SK-N-SH (cell line): ENCODE measurements at regions not wholly inside any gene's neighbourhood (a gene's known extent, or its start where the extent isn't known, plus 50 kb on each side); places are given as distances from the start of the nearest gene placed in this dataset.

Experiments
- EZH2phosphoT487 ChIP-seq: fragments of 200-600 bp; sonication (generic); IDR thresholded peaks from 2 replicates; pipeline ENCODE4 v1.6.1; 2017; ENCODE audit warnings: low read depth, mixed run types, mild to moderate bottlenecking, antibody characterized with exemption, moderate library complexity, borderline replicate concordance
- GATA2 ChIP-seq: sonication (generic); formaldehyde crosslinking; IDR thresholded peaks from 2 replicates; pipeline ENCODE4 v1.5.0; 2020; ENCODE audit warnings: mild to moderate bottlenecking, missing genetic modification reagents
- NRF1 ChIP-seq: IDR thresholded peaks from 2 replicates; pipeline ENCODE4 v1.6.1; 2012; ENCODE audit warnings: low read depth, mild to moderate bottlenecking, low read length
- POLR2AphosphoS5 ChIP-seq: IDR thresholded peaks from 2 replicates; pipeline ENCODE4 v1.6.1; 2012; ENCODE audit warnings: low read depth, low read length
- TAF1 ChIP-seq: IDR thresholded peaks from 2 replicates; pipeline ENCODE4 v1.6.1; 2012; ENCODE audit warnings: low read depth, mild to moderate bottlenecking, low read length, moderate library complexity, borderline replicate concordance
- USF2 ChIP-seq: fragments of 150-350 bp; IDR thresholded peaks from 2 replicates; pipeline ENCODE4 v1.6.1; 2017; ENCODE audit warnings: antibody characterized with exemption, low read length, low read depth, borderline replicate concordance
- TF ChIP-seq, protein P1 (sequence below): IDR thresholded peaks from 2 replicates; pipeline ENCODE4 v1.6.1; 2012; ENCODE audit warnings: mild to moderate bottlenecking, low read depth, low read length, moderate library complexity
- TF ChIP-seq, protein P2 (sequence below): fragments of 200-600 bp; sonication (generic); IDR thresholded peaks from 2 replicates; pipeline ENCODE4 v1.6.1; 2017; ENCODE audit warnings: antibody characterized with exemption, mild to moderate bottlenecking, moderate library complexity

- TF ChIP-seq GATA2 (CRISPR knock-in tag), result no peak
- TF ChIP-seq POLR2AphosphoS5, result no peak
- TF ChIP-seq NRF1, result no peak
- TF ChIP-seq, protein P1, sequence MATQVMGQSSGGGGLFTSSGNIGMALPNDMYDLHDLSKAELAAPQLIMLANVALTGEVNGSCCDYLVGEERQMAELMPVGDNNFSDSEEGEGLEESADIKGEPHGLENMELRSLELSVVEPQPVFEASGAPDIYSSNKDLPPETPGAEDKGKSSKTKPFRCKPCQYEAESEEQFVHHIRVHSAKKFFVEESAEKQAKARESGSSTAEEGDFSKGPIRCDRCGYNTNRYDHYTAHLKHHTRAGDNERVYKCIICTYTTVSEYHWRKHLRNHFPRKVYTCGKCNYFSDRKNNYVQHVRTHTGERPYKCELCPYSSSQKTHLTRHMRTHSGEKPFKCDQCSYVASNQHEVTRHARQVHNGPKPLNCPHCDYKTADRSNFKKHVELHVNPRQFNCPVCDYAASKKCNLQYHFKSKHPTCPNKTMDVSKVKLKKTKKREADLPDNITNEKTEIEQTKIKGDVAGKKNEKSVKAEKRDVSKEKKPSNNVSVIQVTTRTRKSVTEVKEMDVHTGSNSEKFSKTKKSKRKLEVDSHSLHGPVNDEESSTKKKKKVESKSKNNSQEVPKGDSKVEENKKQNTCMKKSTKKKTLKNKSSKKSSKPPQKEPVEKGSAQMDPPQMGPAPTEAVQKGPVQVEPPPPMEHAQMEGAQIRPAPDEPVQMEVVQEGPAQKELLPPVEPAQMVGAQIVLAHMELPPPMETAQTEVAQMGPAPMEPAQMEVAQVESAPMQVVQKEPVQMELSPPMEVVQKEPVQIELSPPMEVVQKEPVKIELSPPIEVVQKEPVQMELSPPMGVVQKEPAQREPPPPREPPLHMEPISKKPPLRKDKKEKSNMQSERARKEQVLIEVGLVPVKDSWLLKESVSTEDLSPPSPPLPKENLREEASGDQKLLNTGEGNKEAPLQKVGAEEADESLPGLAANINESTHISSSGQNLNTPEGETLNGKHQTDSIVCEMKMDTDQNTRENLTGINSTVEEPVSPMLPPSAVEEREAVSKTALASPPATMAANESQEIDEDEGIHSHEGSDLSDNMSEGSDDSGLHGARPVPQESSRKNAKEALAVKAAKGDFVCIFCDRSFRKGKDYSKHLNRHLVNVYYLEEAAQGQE, result no peak
- no peak for TF ChIP-seq TAF1
- TF ChIP-seq, protein P2, sequence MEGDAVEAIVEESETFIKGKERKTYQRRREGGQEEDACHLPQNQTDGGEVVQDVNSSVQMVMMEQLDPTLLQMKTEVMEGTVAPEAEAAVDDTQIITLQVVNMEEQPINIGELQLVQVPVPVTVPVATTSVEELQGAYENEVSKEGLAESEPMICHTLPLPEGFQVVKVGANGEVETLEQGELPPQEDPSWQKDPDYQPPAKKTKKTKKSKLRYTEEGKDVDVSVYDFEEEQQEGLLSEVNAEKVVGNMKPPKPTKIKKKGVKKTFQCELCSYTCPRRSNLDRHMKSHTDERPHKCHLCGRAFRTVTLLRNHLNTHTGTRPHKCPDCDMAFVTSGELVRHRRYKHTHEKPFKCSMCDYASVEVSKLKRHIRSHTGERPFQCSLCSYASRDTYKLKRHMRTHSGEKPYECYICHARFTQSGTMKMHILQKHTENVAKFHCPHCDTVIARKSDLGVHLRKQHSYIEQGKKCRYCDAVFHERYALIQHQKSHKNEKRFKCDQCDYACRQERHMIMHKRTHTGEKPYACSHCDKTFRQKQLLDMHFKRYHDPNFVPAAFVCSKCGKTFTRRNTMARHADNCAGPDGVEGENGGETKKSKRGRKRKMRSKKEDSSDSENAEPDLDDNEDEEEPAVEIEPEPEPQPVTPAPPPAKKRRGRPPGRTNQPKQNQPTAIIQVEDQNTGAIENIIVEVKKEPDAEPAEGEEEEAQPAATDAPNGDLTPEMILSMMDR, result no peak
- no peak for TF ChIP-seq USF2
- TF ChIP-seq EZH2phosphoT487, result no peak
Observed at GRCh38 chr18:64330931-64331330, 182.0 kb upstream of the LINC00305 start.
